Trophoblast cell (in vitro differentiated cells and primary cell): ENCODE measurements at regions not wholly inside any gene's neighbourhood (a gene's known extent, or its start where the extent isn't known, plus 50 kb on each side); places are given as distances from the start of the nearest gene placed in this dataset.
"Not testable (repeated sequence)": the region's sequence is repeated elsewhere in the genome, so short reads cannot be mapped to it uniquely, and the experiment has no call there.

ENCODE experiments used
- DNase-seq, 2 donors: peaks; one replicate each; pipeline ENCODE4 v3.0.0-alpha.2; 2016
- H2AFZ ChIP-seq: 2 replicates; pipeline ENCODE4 v1.6.1; 2013; ENCODE audit warnings: low read length, moderate library complexity, mild to moderate bottlenecking; ENCODE audit not compliant: insufficient read depth, poor library complexity
- H2AK5ac ChIP-seq: 2 replicates; pipeline ENCODE4 v1.6.1; 2013; ENCODE audit warnings: mild to moderate bottlenecking, low read length
- H2BK120ac ChIP-seq: 2 replicates; pipeline ENCODE4 v1.6.1; 2013; ENCODE audit warnings: low read length, mild to moderate bottlenecking, moderate library complexity; ENCODE audit not compliant: insufficient read depth, poor library complexity
- H2BK12ac ChIP-seq: 2 replicates; pipeline ENCODE4 v1.6.1; 2013; ENCODE audit warnings: mild to moderate bottlenecking, low read length, moderate library complexity
- H2BK5ac ChIP-seq: 2 replicates; pipeline ENCODE4 v1.6.1; 2013; ENCODE audit warnings: low read length, low read depth, moderate library complexity, mild to moderate bottlenecking; ENCODE audit not compliant: poor library complexity
- H3K14ac ChIP-seq: 2 replicates; pipeline ENCODE4 v1.6.1; 2013; ENCODE audit warnings: mild to moderate bottlenecking, low read length
- H3K18ac ChIP-seq: 2 replicates; pipeline ENCODE4 v1.6.1; 2013; ENCODE audit warnings: mild to moderate bottlenecking, low read length
- H3K23ac ChIP-seq: 2 replicates; pipeline ENCODE4 v1.6.1; 2013; ENCODE audit warnings: low read length
- H3K27ac ChIP-seq: 2 replicates; pipeline ENCODE4 v1.5.1; 2013; ENCODE audit warnings: low read depth, mild to moderate bottlenecking, inconsistent platforms, low read length, moderate library complexity
- H3K27me3 ChIP-seq: 2 replicates; pipeline ENCODE4 v1.6.1; 2013; ENCODE audit warnings: inconsistent platforms, mild to moderate bottlenecking, low read length, moderate library complexity; ENCODE audit not compliant: insufficient read depth
- H3K36me3 ChIP-seq, 2 experiments: 1 replicate in 1 of 2; 2 replicates in 1 of 2; pipeline ENCODE4 v1.6.1; 2013; ENCODE audit warnings: low read length in 2 of 2, mild to moderate bottlenecking in 2 of 2, moderate library complexity in 1 of 2; ENCODE audit not compliant: insufficient read depth in 2 of 2, control insufficient read depth in 1 of 2
- H3K4ac ChIP-seq: 2 replicates; pipeline ENCODE4 v1.6.1; 2013; ENCODE audit warnings: low read depth, mild to moderate bottlenecking, low read length, moderate library complexity
- H3K4me1 ChIP-seq, 2 experiments: 1 replicate in 1 of 2; 2 replicates in 1 of 2; pipeline ENCODE4 v1.6.1; 2013; ENCODE audit warnings: low read length in 2 of 2, mild to moderate bottlenecking in 2 of 2, moderate library complexity in 1 of 2; ENCODE audit not compliant: insufficient read depth in 2 of 2, control insufficient read depth in 1 of 2
- H3K4me2 ChIP-seq: 2 replicates; pipeline ENCODE4 v1.6.1; 2013; ENCODE audit warnings: inconsistent platforms, mild to moderate bottlenecking, low read length, moderate library complexity
- H3K4me3 ChIP-seq: 2 replicates; pipeline ENCODE4 v1.5.1; 2013; ENCODE audit warnings: mild to moderate bottlenecking, low read depth, low read length, inconsistent platforms
- H3K79me1 ChIP-seq: one replicate; pipeline ENCODE4 v1.6.1; 2013; ENCODE audit warnings: low read length
- H3K79me2 ChIP-seq: 2 replicates; pipeline ENCODE4 v1.6.1; 2013; ENCODE audit warnings: low read length, mild to moderate bottlenecking; ENCODE audit not compliant: control insufficient read depth, insufficient read depth, poor library complexity
- H3K9ac ChIP-seq: 2 replicates; pipeline ENCODE4 v1.6.1; 2013; ENCODE audit warnings: mild to moderate bottlenecking, low read length
- H3K9me3 ChIP-seq: 2 replicates; pipeline ENCODE4 v1.6.1; 2013; ENCODE audit warnings: low read depth, mild to moderate bottlenecking, control low read depth, inconsistent platforms, low read length; ENCODE audit not compliant: insufficient read depth
- H4K12ac ChIP-seq: 2 replicates; pipeline ENCODE4 v1.6.1; 2013; ENCODE audit warnings: low read depth, mild to moderate bottlenecking, low read length, moderate library complexity
- H4K8ac ChIP-seq: 2 replicates; pipeline ENCODE4 v1.6.1; 2013; ENCODE audit warnings: low read depth, mild to moderate bottlenecking, low read length, moderate library complexity
- H4K91ac ChIP-seq: one replicate; pipeline ENCODE4 v1.6.1; 2013; ENCODE audit warnings: low read depth, mild to moderate bottlenecking, low read length, moderate library complexity
- WGBS: extraction: QIAGEN DNeasy Blood & Tissue Kit; methylation state at CpG from one replicate; pipeline ENCODE4 v1.1.7; 2013; ENCODE audit warnings: missing lambda C conversion rate; ENCODE audit not compliant: insufficient read length, insufficient coverage; ENCODE audit errors: extremely low coverage; 5-methylcytosine and 5-hydroxymethylcytosine counted together

DNA sequence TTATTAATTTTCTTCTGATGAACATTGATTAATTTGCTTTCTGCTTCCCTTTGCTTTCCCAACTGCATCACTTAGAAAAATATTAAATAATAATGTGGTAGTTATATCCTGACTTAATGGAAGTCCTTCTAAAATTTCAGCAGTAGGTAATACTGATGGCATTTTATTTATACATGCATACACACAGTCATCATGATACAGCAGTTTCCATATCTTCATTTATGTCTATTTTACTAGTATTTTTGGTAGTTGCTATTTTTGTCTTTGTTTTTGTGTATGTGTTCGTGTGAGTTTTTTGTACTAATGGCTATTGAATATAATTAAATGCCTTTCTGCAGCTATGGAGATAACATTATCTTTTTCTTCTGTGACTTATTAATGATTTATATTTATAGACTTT is 484.7 kb upstream of the CNTN5 start:
- Histone ChIP-seq H3K9ac (no peak overlapping the region), H3K36me3 (no peaks in the 10 kb centered on the region), H3K4me3 (no peak overlapping the region), H3K79me2 (no peaks in the 10 kb centered on the region), H2BK12ac (no peak overlapping the region), H3K23ac (no peak overlapping the region), H3K27ac (no peak overlapping the region), H3K79me1 (no peaks in the 10 kb centered on the region), H2BK5ac (no peak overlapping the region), H3K4me1 (no peaks in the 10 kb centered on the region), H3K14ac (no peak overlapping the region), H4K12ac (no peak overlapping the region), H4K8ac (no peak overlapping the region), H3K4me2 (no peak overlapping the region), H3K4ac (no peak overlapping the region), H3K27me3 (no peaks in the 10 kb centered on the region), H4K91ac (no peak overlapping the region), H2BK120ac (no peak overlapping the region), H2AK5ac (no peak overlapping the region), H3K9me3 (no peaks in the 10 kb centered on the region), H3K18ac (no peak overlapping the region), H2AFZ (no peak overlapping the region)
- WGBS: no CpG with 5 or more reads among the region's 1 CpG
- no peak for DNase-seq

DNA sequence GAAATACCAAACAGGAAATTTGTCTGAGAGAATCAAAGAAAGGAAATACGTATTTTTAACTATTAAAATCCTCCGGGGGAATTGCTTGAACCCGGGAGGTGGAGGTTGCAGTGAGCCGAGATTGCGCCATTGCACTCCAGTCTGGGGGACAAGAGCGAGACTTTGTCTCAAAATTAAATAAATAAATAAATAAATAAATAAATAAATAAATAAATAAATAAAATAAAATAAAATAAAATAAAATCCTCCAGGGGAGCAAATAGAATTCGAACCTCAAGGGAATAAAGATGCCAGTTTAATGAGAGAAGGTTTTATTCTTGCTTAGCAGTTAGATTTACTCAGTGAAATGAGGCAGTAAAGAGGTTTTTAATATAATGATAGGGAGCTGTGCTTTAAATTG is 482.4 kb upstream of the CNTN5 start:
- H2BK5ac ChIP-seq, H3K4me2 ChIP-seq, H3K36me3 ChIP-seq, H3K4ac ChIP-seq, H3K9me3 ChIP-seq, H2BK12ac ChIP-seq, H3K27ac ChIP-seq, H2AK5ac ChIP-seq, H3K9ac ChIP-seq, H2AFZ ChIP-seq, DNase-seq, H3K4me3 ChIP-seq, H3K79me2 ChIP-seq, H3K4me1 ChIP-seq, H3K14ac ChIP-seq, H2BK120ac ChIP-seq, H3K18ac ChIP-seq, H3K23ac ChIP-seq, H4K12ac ChIP-seq, H4K91ac ChIP-seq, H4K8ac ChIP-seq, H3K79me1 ChIP-seq, H3K27me3 ChIP-seq: not testable (repeated sequence)
- WGBS: no CpG with 5 or more reads among the region's 7 CpGs

DNA sequence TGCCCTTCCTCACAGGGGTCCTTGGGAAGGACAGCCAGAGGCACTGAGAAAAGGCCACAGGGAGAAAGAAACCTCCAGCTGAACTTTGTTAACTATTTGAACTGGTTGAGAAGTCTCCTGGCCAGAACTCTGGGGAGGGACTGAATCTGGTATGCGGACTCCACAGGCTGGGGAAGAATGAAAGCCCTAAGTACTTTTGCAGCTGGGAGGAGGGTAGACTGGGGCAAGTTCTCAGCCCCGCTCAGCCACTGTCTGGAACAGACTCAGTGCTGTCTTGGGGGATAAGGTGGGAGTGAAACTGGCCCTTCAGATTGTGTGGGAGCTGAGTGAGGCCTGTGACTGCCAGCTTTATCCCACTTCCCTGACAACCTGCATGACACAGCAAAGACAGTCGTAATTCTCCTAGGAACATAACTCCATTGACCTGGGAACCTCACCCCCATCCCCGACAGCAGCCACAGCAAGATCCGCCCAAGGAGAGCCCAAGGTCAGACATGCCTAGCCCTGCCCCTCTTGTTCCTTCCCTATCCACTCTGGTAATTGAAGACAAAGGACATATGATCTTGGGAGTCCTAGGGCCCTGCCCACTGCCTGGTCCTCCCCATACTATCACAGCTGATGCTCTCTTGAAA is 475.1 kb upstream of the CNTN5 start:
- Histone ChIP-seq H3K27me3 (no peaks in the 10 kb centered on the region), H2BK5ac (no peak overlapping the region), H3K4me1 (no peaks in the 10 kb centered on the region), H3K79me2 (no peaks in the 10 kb centered on the region), H2BK120ac (no peak overlapping the region), H3K4me3 (no peak overlapping the region), H3K9ac (no peak overlapping the region), H3K9me3 (peaks cover 4% of the 10 kb centered on the region), H3K14ac (no peak overlapping the region), H4K12ac (no peak overlapping the region), H3K23ac (no peak overlapping the region), H3K79me1 (no peaks in the 10 kb centered on the region), H2AK5ac (no peak overlapping the region), H3K27ac (no peak overlapping the region), H4K8ac (no peak overlapping the region), H3K4ac (no peak overlapping the region), H4K91ac (no peak overlapping the region), H3K18ac (no peak overlapping the region), H3K4me2 (no peak overlapping the region), H3K36me3 (no peaks in the 10 kb centered on the region), H2AFZ (no peak overlapping the region), H2BK12ac (no peak overlapping the region)
- no CpG with 5 or more reads among the region's 5 CpGs for WGBS
- DNase-seq: no peak

- WGBS: no CpG with 5 or more reads among the region's 3 CpGs
- H3K4ac ChIP-seq: no peak overlapping the region
- H3K9me3 ChIP-seq: peaks cover 4% of the 10 kb centered on the region
Measured at GRCh38 chr11:98549571-98549970, 471.2 kb upstream of the CNTN5 start.

More at GRCh38 chr11:98549571-98549970, 471.2 kb upstream of the CNTN5 start:
- Histone ChIP-seq H3K9ac (no peak overlapping the region), H3K23ac (no peak overlapping the region), H4K91ac (no peak overlapping the region), H3K18ac (no peak overlapping the region), H2AFZ (no peak overlapping the region), H3K14ac (no peak overlapping the region), H3K79me2 (no peaks in the 10 kb centered on the region), H2AK5ac (no peak overlapping the region), H3K4me2 (no peak overlapping the region), H3K4me3 (no peak overlapping the region), H2BK12ac (no peak overlapping the region), H4K8ac (no peak overlapping the region), H2BK5ac (no peak overlapping the region), H3K27ac (no peak overlapping the region), H3K27me3 (no peaks in the 10 kb centered on the region), H2BK120ac (no peak overlapping the region), H3K36me3 (no peaks in the 10 kb centered on the region), H3K4me1 (no peaks in the 10 kb centered on the region), H3K79me1 (no peaks in the 10 kb centered on the region), H4K12ac (no peak overlapping the region)
- DNase-seq: no peak
